ENCODE measurements at regions not wholly inside any gene's neighbourhood (a gene's known extent, or its start where the extent isn't known, plus 50 kb on each side); places are given as distances from the start of the nearest gene placed in this dataset.
A peak's percentile ranks its signal among the peaks of the same experiment; 100 is the strongest.
"Not testable (repeated sequence)": the region's sequence is repeated elsewhere in the genome, so short reads cannot be mapped to it uniquely, and the experiment has no call there.

DNA sequence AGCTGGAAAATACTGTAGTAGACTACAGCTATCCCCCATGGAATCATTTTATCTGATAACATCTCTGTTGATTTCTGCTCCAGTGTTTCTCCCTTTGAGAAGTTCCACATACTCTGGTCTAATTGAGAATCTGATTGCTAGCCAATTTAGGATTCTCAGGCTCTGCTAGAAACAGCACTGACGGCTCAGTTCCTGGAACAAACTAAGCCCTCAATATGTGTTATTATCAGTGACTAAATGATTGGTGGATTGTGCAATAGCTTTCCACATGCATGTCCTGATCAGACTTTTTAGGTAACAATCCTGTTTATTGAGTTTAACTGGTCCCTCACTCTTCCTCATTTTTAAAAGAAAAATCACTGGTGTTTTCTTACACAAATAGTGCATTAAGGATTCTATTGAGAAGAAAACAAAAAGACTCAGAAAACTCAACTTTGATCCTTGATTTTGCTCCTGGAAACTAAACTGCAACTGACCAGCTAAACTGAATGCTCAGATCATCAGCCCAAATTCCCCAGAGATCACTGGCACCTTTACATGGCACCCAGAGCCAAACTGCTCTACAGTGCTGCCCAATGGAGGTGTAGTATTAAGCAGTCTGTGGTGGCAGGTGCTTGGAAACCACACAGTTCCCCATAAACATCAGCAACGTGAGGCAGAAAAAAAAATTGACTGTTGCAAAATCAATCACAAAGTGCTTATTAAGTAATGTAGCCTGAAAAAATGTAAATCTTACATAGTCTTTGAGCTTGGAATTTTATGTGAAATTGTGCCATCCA lies 423.7 kb downstream of the TOX3 start:
- Histone ChIP-seq H3K27me3 (no peaks in the 10 kb centered on the region), H3K9ac (no peak overlapping the region), H3K27ac (no peak overlapping the region), H3K4me2 (no peak overlapping the region), H3K36me3 (no peaks in the 10 kb centered on the region), H3K9me3 (peaks cover 9% of the 10 kb centered on the region; the same call in 1 of the 2 replicates), H4K20me1 (no peaks in the 10 kb centered on the region), H3K4me1 (no peaks in the 10 kb centered on the region), H3K4me3 (no peak overlapping the region)
- peak; percentile 32; the same call in 1 of the 2 replicates for TF ChIP-seq Cebpa-rat (IDR thresholded peaks at IDR 0.05)

DNA sequence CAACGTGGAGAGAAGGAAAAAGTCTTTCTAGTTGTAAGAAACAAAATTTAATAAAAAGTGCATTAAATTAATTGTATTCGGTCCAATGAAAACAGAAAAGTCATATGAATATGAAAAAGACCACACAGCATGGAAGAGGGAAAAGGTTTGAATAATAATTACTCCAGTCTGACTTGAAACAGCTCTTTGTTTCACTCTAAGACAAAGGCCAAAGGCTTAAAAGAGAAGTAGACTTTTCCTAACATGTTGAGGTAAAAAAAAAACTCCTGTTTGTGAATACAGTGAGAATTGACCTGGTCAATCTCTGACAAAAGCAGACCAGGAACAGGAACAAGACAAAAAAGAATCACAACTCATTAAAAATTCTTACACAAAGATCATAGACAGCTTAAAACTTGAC lies 429.8 kb downstream of the TOX3 start:
- H3K27me3 ChIP-seq: no peaks in the 10 kb centered on the region
- TF ChIP-seq Cebpa-rat (IDR thresholded peaks at IDR 0.05): no peak
- no peak overlapping the region for H3K9ac ChIP-seq
- no peak overlapping the region for H3K4me2 ChIP-seq
- H3K27ac ChIP-seq: no peak overlapping the region
- H3K36me3 ChIP-seq: no peaks in the 10 kb centered on the region
- H3K4me3 ChIP-seq: no peak overlapping the region
- H4K20me1 ChIP-seq: no peaks in the 10 kb centered on the region
- peaks cover 9% of the 10 kb centered on the region; the same call in 1 of the 2 replicates for H3K9me3 ChIP-seq
- no peaks in the 10 kb centered on the region for H3K4me1 ChIP-seq

DNA sequence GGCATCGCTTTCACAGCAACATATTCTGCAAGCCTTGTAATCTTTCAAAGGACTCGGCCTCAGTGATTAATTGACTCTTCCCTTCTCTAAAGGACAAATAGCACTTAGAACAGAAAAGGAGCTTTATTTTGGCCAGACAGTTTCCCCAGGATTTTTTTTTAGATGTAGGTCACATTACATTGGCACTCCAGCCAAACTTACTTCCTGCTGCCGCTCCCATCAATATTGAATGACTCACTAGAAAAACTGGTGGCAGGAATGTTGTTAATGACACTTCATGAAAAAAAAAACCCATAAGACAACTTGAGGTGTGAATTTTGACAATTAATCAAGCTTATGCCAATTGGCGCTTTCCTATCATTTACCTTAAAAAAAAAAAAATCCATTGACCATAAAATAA lies 432.6 kb downstream of the TOX3 start:
- no peak overlapping the region for H3K4me2 ChIP-seq
- no peak overlapping the region for H3K4me3 ChIP-seq
- H3K9ac ChIP-seq: no peak overlapping the region
- no peaks in the 10 kb centered on the region for H3K36me3 ChIP-seq
- H3K9me3 ChIP-seq: peaks cover 9% of the 10 kb centered on the region; the same call in 1 of the 2 replicates
- TF ChIP-seq Cebpa-rat (IDR thresholded peaks at IDR 0.05): no peak
- no peak overlapping the region for H3K27ac ChIP-seq
- no peaks in the 10 kb centered on the region for H3K4me1 ChIP-seq
- no peaks in the 10 kb centered on the region for H3K27me3 ChIP-seq
- H4K20me1 ChIP-seq: no peaks in the 10 kb centered on the region

DNA sequence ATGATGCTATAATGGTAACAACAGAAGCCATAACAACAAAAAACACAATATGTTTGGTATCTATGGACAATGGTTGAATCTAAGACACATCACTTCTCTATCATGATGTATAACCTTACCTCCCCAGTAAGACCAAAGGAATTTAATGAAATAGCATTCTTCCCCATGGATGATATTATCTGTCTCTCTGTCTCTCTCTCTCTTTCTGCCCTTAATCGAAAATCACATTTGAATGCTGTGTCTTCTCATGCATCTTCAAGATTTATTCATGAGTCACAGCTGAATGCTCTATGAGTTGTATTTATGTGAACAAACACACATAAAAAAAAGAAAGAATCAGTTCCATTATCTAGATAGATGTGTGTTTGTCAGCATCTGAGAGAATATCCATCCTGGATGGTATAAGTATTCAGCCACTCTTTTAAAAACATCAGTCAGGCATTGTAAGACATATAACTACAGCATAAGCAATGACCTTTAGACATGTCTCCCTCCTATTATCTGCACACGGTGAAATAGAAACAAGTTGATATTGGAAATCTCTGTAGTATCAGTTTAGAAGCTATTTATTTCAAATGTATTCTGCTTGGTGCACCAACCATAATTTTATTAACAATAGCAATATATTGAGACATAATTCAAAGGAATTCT lies 433.3 kb downstream of the TOX3 start:
- Histone ChIP-seq H3K9ac (no peak overlapping the region), H3K4me3 (no peak overlapping the region), H3K36me3 (no peaks in the 10 kb centered on the region), H4K20me1 (no peaks in the 10 kb centered on the region), H3K27me3 (no peaks in the 10 kb centered on the region), H3K9me3 (peaks cover 4% of the 10 kb centered on the region; the same call in 1 of the 2 replicates), H3K27ac (no peak overlapping the region), H3K4me1 (no peaks in the 10 kb centered on the region), H3K4me2 (no peak overlapping the region)
- TF ChIP-seq Cebpa-rat (IDR thresholded peaks at IDR 0.05): no peak

DNA sequence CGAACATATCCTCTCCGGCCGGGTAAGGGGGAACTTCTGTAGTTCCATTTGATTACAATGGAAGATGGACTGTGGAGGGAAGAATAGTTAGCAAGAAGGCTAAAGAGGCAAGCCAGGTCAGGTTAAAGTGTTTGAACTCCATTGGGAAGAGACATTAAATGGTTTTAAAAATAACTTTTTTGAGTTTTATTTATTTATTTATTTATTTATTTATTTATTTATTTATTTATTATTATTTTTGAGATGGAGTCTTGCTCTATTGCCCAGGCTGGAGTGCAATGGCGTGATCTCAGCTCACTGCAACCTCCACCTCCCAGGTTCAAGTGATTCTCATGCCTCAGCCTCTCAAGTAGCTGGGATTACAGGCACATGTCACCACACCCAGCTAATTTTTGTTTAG lies 441.9 kb downstream of the TOX3 start:
- H3K4me1 ChIP-seq, H3K9ac ChIP-seq, H3K4me3 ChIP-seq, H3K27ac ChIP-seq, H3K4me2 ChIP-seq, H3K36me3 ChIP-seq, H4K20me1 ChIP-seq, H3K9me3 ChIP-seq, H3K27me3 ChIP-seq: not testable (repeated sequence)

DNA sequence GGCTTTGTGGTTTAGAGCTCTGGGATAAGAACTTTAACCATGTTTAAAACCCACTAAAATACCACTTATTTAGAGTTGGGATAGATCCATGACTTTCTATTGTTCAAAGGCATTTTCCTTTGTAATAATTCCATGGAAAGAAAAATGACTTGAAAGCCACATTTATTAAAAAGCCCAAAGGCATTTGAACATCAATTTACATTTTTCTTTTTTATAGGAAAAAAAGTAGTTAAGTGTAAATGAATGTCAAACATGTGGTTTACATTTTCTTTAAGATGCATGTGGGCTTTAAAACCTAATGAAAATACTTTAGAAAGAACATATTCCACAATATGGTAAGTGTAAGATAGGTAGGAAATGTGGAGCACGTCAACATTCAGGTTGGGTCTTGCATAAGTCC lies 443.2 kb downstream of the TOX3 start:
- no peaks in the 10 kb centered on the region for H4K20me1 ChIP-seq
- H3K9ac ChIP-seq: no peak overlapping the region
- no peak overlapping the region for H3K4me3 ChIP-seq
- H3K4me2 ChIP-seq: no peak overlapping the region
- TF ChIP-seq Cebpa-rat (IDR thresholded peaks at IDR 0.05): no peak
- no peaks in the 10 kb centered on the region for H3K27me3 ChIP-seq
- H3K27ac ChIP-seq: no peak overlapping the region
- H3K4me1 ChIP-seq: no peaks in the 10 kb centered on the region
- H3K9me3 ChIP-seq: no peaks in the 10 kb centered on the region
- no peaks in the 10 kb centered on the region for H3K36me3 ChIP-seq

DNA sequence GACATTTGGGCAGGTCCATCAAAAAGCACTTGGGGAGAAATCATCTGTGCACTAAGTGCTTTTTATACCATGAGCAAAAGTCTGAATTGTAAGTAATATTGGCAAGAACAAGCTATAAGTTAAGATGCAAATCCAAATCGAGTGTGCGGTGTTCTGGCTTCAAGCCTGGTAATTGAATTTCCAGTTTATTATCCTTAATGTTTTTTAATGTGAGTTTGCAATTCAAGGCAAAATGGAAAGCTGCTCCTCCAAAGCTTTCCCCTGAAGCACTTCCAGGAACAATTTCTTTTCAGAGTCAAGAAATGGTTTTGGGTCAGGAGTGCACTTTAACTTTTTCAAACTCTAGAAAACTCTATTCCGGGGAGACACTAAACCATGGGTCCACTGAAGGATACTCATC lies 445.7 kb downstream of the TOX3 start:
- H4K20me1 ChIP-seq: no peaks in the 10 kb centered on the region
- TF ChIP-seq Cebpa-rat (IDR thresholded peaks at IDR 0.05): no peak
- H3K27ac ChIP-seq: no peak overlapping the region
- H3K4me1 ChIP-seq: no peaks in the 10 kb centered on the region
- no peak overlapping the region for H3K9ac ChIP-seq
- no peaks in the 10 kb centered on the region for H3K36me3 ChIP-seq
- H3K4me2 ChIP-seq: no peak overlapping the region
- H3K27me3 ChIP-seq: no peaks in the 10 kb centered on the region
- no peaks in the 10 kb centered on the region for H3K9me3 ChIP-seq
- H3K4me3 ChIP-seq: no peak overlapping the region

DNA sequence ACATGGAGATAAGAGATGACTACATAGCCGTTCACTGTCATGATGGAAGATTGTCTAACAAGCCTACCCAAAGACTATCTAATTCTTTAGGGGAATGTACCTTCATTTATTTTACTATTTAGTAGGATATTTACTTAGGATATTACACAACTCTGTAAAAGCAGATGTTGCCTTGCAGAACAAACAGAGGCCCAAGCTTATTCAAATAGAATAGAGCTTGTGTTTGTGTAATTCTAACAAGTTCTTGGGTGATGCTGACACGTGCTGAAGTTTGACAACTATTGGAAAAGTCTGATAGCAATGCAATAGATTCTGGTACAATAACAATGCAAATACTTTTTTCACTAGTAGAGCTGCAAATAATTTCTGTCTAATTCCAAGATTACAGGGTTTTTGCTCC lies 447.6 kb downstream of the TOX3 start:
- no peaks in the 10 kb centered on the region for H3K27me3 ChIP-seq
- H3K27ac ChIP-seq: no peak overlapping the region
- H3K4me3 ChIP-seq: no peak overlapping the region
- TF ChIP-seq Cebpa-rat (IDR thresholded peaks at IDR 0.05): no peak
- no peaks in the 10 kb centered on the region for H3K9me3 ChIP-seq
- no peak overlapping the region for H3K4me2 ChIP-seq
- H3K36me3 ChIP-seq: no peaks in the 10 kb centered on the region
- H3K4me1 ChIP-seq: no peaks in the 10 kb centered on the region
- H3K9ac ChIP-seq: no peak overlapping the region
- H4K20me1 ChIP-seq: no peaks in the 10 kb centered on the region

DNA sequence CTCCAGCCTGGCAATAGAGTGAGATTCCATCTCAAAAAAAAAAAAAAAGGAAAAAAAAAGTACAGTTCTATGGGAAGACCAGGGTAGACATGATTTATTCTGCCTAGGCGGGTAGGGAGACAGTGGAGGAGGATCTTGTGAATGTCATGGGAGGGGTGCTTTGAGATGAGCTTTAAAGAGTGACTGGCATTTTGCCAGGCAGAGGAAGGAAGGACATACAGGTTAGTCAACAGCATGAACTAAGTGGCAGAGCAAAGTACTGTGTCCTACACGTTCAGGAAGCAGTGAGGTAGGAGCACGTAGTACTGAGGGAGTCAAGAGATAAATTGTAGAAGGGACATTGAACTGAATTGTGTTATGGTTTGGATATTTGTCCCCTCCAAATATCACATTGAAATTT lies 451.5 kb downstream of the TOX3 start:
- no peak overlapping the region for H3K9ac ChIP-seq
- no peaks in the 10 kb centered on the region for H3K9me3 ChIP-seq
- no peak overlapping the region for H3K4me2 ChIP-seq
- H3K36me3 ChIP-seq: no peaks in the 10 kb centered on the region
- no peak overlapping the region for H3K27ac ChIP-seq
- no peaks in the 10 kb centered on the region for H3K27me3 ChIP-seq
- H3K4me1 ChIP-seq: no peaks in the 10 kb centered on the region
- H3K4me3 ChIP-seq: no peak overlapping the region
- TF ChIP-seq Cebpa-rat (IDR thresholded peaks at IDR 0.05): no peak
- H4K20me1 ChIP-seq: no peaks in the 10 kb centered on the region

DNA sequence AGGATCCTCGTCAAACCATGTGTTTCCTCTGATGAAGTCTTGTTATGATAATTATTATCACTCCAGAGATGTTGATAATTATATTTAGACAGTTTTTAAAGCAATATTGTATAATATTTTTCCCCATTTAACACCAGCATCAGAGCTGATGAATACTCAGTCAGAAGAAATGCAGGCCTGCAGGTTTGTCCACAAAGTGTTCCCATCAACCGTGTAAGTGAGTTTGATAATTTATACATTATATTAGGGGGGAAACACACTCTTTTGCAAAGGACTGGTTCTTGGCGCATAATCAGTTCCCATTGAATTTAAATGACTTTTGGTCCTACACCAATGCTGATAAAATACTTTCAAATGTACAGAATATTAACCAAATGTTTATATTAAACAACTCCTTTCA lies 454.8 kb downstream of the TOX3 start:
- H3K27me3 ChIP-seq: no peaks in the 10 kb centered on the region
- no peaks in the 10 kb centered on the region for H3K36me3 ChIP-seq
- H4K20me1 ChIP-seq: no peaks in the 10 kb centered on the region
- H3K9me3 ChIP-seq: no peaks in the 10 kb centered on the region
- H3K4me2 ChIP-seq: no peak overlapping the region
- H3K4me1 ChIP-seq: no peaks in the 10 kb centered on the region
- no peak overlapping the region for H3K27ac ChIP-seq
- H3K4me3 ChIP-seq: no peak overlapping the region
- TF ChIP-seq Cebpa-rat (IDR thresholded peaks at IDR 0.05): no peak
- no peak overlapping the region for H3K9ac ChIP-seq
